ENCODE measurements at regions not wholly inside any gene's neighbourhood (a gene's known extent, or its start where the extent isn't known, plus 50 kb on each side); places are given as distances from the start of the nearest gene placed in this dataset.

DNA sequence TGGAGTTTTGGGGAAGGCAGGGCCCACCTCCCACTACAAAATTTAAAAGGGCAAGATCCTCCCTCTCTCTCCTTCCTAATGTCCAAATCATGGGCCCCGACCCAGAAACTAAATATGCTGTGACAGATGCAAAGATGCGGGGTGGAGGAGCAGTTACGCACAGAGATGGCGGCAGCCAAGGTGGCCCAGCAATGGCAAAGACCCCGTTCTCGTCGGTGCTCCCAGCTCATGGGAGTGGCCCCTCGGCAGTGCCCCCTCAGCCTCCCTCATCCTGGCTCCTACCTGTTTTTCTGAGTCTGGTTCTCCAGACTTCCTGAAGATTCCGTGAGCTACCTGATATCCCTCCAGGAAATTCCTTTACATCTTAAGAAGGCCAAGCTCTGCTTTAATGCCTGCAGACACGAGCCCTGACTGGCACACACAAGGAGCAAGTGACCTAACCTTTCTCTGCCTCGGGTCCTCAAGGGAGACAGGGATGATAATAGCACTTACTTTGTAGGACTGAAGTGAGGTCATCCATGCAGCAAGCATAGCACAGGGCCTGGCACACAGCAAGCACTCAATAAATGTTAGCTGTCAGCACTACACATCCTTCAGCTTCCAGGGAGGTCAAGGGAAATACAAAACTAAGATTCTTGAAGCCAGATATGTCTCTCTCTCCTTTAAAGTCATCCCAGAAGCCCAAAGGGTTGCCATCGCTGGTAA is 103.5 kb downstream of the LSM3 start (continued):
- no peak for TF ChIP-seq FOXP1 (CRISPR knock-in tag; IDR thresholded peaks at IDR 0.05; ENCODE audit: borderline replicate concordance)
- no peak for TF ChIP-seq IRF1 (CRISPR knock-in tag; IDR thresholded peaks at IDR 0.05)
- no peak for TF ChIP-seq OVOL2 (CRISPR knock-in tag; IDR thresholded peaks at IDR 0.05; ENCODE audit: borderline replicate concordance)
- no peak for TF ChIP-seq NR2C2 (CRISPR knock-in tag; IDR thresholded peaks at IDR 0.05)
- TF ChIP-seq, protein P1, sequence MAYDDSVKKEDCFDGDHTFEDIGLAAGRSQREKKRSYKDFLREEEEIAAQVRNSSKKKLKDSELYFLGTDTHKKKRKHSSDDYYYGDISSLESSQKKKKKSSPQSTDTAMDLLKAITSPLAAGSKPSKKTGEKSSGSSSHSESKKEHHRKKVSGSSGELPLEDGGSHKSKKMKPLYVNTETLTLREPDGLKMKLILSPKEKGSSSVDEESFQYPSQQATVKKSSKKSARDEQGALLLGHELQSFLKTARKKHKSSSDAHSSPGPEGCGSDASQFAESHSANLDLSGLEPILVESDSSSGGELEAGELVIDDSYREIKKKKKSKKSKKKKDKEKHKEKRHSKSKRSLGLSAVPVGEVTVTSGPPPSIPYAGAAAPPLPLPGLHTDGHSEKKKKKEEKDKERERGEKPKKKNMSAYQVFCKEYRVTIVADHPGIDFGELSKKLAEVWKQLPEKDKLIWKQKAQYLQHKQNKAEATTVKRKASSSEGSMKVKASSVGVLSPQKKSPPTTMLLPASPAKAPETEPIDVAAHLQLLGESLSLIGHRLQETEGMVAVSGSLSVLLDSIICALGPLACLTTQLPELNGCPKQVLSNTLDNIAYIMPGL (CRISPR knock-in tag; IDR thresholded peaks at IDR 0.05): no peak
- TF ChIP-seq ZNF121 (CRISPR knock-in tag; IDR thresholded peaks at IDR 0.05): no peak
- TF ChIP-seq ZNF423 (CRISPR knock-in tag; IDR thresholded peaks at IDR 0.05): no peak

- ATAC-seq (no peak), DNase-seq (ENCODE audit: low spot score) (no peak)
- H3K9me3 Mint-ChIP-seq: peaks cover 4% of the 10 kb centered on the region; the same call in 1 of the 2 replicates
- no peaks in the 10 kb centered on the region for H3K36me3 Mint-ChIP-seq
- H3K4me3 Mint-ChIP-seq: no peak overlapping the region
- POLR2A ChIA-PET: no interaction called here
- H3K4me1 Mint-ChIP-seq: peaks cover 65% of the 10 kb centered on the region
- H3K27me3 Mint-ChIP-seq (ENCODE audit: low read depth): peaks cover 7% of the 10 kb centered on the region; the same call in 1 of the 2 replicates
- CTCF ChIA-PET: interaction anchor here (1.2 kb wide), 1 partner anchor 79 kb away, joined by 3 read pairs; no protein-coding TSS in a partner anchor
- no peak for TF ChIP-seq ATF2 (CRISPR knock-in tag; IDR thresholded peaks at IDR 0.05; ENCODE audit: borderline replicate concordance, low read depth)
- no peak for TF ChIP-seq JUN (CRISPR knock-in tag; IDR thresholded peaks at IDR 0.05)
- H3K27ac Mint-ChIP-seq: no peak overlapping the region
Observed at GRCh38 chr3:14282706-14283075, 104.1 kb downstream of the LSM3 start.

GRCh38 chr3:14283092-14283812 is 104.6 kb downstream of the LSM3 start:
- H3K27ac Mint-ChIP-seq: no peak overlapping the region
- TF ChIP-seq, protein P2, sequence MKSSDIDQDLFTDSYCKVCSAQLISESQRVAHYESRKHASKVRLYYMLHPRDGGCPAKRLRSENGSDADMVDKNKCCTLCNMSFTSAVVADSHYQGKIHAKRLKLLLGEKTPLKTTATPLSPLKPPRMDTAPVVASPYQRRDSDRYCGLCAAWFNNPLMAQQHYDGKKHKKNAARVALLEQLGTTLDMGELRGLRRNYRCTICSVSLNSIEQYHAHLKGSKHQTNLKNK (CRISPR knock-in tag; IDR thresholded peaks at IDR 0.05): no peak
- TF ChIP-seq PRRX2 (CRISPR knock-in tag; IDR thresholded peaks at IDR 0.05) (no peak), HMGA2 (CRISPR knock-in tag; IDR thresholded peaks at IDR 0.05) (no peak), SMAD4 (CRISPR knock-in tag; IDR thresholded peaks at IDR 0.05) (no peak), ZNF416 (CRISPR knock-in tag; IDR thresholded peaks at IDR 0.05) (no peak)
- TF ChIP-seq, protein P3, sequence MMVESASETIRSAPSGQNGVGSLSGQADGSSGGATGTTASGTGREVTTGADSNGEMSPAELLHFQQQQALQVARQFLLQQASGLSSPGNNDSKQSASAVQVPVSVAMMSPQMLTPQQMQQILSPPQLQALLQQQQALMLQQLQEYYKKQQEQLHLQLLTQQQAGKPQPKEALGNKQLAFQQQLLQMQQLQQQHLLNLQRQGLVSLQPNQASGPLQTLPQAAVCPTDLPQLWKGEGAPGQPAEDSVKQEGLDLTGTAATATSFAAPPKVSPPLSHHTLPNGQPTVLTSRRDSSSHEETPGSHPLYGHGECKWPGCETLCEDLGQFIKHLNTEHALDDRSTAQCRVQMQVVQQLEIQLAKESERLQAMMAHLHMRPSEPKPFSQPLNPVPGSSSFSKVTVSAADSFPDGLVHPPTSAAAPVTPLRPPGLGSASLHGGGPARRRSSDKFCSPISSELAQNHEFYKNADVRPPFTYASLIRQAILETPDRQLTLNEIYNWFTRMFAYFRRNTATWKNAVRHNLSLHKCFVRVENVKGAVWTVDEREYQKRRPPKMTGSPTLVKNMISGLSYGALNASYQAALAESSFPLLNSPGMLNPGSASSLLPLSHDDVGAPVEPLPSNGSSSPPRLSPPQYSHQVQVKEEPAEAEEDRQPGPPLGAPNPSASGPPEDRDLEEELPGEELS (CRISPR knock-in tag; IDR thresholded peaks at IDR 0.05): no peak
- TF ChIP-seq, protein P1 (CRISPR knock-in tag; IDR thresholded peaks at IDR 0.05): no peak
- peaks cover 7% of the 10 kb centered on the region; the same call in 1 of the 2 replicates for H3K27me3 Mint-ChIP-seq (ENCODE audit: low read depth)
- ChIA-PET CTCF (no interaction called here), POLR2A (no interaction called here)
- peaks cover 62% of the 10 kb centered on the region for H3K4me1 Mint-ChIP-seq
- H3K36me3 Mint-ChIP-seq: no peaks in the 10 kb centered on the region
- ATAC-seq (no peak), DNase-seq (ENCODE audit: low spot score) (no peak)
- H3K9me3 Mint-ChIP-seq: peaks cover 4% of the 10 kb centered on the region; the same call in 1 of the 2 replicates
- H3K4me3 Mint-ChIP-seq: no peak overlapping the region

Measured in WTC11 (cell line).